ENCODE measurements at regions not wholly inside any gene's neighbourhood (a gene's known extent, or its start where the extent isn't known, plus 50 kb on each side); places are given as distances from the start of the nearest gene placed in this dataset.

- TF ChIP-seq CTCF (optimal IDR thresholded peaks at IDR 0.05 in 1 of 3, IDR thresholded peaks at IDR 0.05 in 1 of 3, conservative IDR thresholded peaks at IDR 0.05 in 1 of 3; ENCODE audit: extremely low read depth in 1 of 3, insufficient read depth in 2 of 3, low read length in 3 of 3) (no peak), EZH2 (IDR thresholded peaks at IDR 0.05; ENCODE audit: low read length) (no peak)
Observed at GRCh38 chr7:114151777-114152176, 233.0 kb upstream of the PPP1R3A start.

Data from keratinocyte (primary cell).